ENCODE measurements at regions not wholly inside any gene's neighbourhood (a gene's known extent, or its start where the extent isn't known, plus 50 kb on each side); places are given as distances from the start of the nearest gene placed in this dataset.

DNA sequence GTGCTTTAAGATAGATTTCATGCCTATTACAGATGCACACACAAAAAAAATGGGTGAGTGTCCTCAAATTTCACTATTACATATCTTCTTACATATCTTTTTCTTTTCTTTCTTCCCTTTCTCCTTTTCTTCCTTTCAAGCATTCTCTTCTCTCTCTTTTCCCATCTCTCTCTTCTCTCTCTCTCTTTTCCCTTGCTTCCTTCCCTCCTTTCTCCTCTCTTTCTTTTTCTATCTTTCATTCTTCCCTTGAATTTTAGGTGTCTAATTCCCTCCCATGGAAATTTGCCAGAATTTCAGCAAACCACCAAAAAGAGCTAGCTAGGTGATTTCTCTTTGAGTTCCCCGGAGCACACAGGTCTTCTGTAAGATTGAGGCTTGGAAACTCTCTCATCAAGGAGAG is 395.3 kb upstream of the RUNX1 start:
- Mint-ChIP-seq H3K36me3 (ENCODE audit: low read depth, unreplicated experiment) (no peaks in the 10 kb centered on the region), H3K4me3 (ENCODE audit: unreplicated experiment) (no peak overlapping the region), H3K4me1 (ENCODE audit: unreplicated experiment) (no peaks in the 10 kb centered on the region)

DNA sequence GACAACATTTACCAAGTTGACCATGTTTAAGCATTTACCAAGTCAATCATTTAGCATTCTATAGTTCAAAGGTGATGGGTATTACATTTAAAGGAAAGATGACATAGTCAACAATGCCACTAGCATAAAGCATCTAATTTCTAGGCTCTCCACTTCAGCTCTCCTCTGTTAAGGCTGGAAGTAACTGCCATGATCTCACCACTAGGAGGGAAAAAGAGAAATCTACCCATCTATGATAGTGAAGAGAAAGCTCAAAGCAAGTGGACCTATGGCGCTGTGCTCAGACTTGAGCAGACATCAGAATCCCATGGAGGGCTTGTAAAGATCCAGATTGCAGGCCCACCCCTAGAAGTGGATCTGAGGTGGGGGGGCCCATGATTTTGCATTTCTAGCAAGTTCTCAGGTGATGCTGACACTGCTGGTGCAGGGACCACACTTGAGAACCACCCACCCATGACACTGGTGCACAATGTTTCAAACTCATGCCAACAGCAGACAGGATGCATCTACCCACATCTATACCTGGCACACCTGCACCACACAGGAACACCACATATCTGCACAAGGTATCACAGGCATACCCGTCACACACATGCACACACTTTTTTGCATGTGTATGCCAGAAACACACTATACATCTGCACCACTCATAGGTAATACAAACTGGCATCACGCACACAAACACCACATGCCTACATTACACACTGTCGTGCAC is 392.9 kb upstream of the RUNX1 start:
- TF ChIP-seq, protein P1, sequence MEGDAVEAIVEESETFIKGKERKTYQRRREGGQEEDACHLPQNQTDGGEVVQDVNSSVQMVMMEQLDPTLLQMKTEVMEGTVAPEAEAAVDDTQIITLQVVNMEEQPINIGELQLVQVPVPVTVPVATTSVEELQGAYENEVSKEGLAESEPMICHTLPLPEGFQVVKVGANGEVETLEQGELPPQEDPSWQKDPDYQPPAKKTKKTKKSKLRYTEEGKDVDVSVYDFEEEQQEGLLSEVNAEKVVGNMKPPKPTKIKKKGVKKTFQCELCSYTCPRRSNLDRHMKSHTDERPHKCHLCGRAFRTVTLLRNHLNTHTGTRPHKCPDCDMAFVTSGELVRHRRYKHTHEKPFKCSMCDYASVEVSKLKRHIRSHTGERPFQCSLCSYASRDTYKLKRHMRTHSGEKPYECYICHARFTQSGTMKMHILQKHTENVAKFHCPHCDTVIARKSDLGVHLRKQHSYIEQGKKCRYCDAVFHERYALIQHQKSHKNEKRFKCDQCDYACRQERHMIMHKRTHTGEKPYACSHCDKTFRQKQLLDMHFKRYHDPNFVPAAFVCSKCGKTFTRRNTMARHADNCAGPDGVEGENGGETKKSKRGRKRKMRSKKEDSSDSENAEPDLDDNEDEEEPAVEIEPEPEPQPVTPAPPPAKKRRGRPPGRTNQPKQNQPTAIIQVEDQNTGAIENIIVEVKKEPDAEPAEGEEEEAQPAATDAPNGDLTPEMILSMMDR (IDR thresholded peaks at IDR 0.05; ENCODE audit: unreplicated experiment) = no peak
- DNase-seq (ENCODE audit: low spot score) = no peak
- Mint-ChIP-seq H3K4me3 (ENCODE audit: unreplicated experiment) (no peak overlapping the region), H3K27ac (ENCODE audit: unreplicated experiment) (no peak overlapping the region), H3K4me1 (ENCODE audit: unreplicated experiment) (peaks cover 6% of the 10 kb centered on the region), H3K9me3 (ENCODE audit: unreplicated experiment) (no peaks in the 10 kb centered on the region), H3K36me3 (ENCODE audit: low read depth, unreplicated experiment) (no peaks in the 10 kb centered on the region), H3K27me3 (ENCODE audit: unreplicated experiment) (no peaks in the 10 kb centered on the region)

More for the DNA sequence above, 395.3 kb upstream of the RUNX1 start:
- Mint-ChIP-seq H3K9me3 (ENCODE audit: unreplicated experiment) (no peaks in the 10 kb centered on the region), H3K27me3 (ENCODE audit: unreplicated experiment) (no peaks in the 10 kb centered on the region), H3K27ac (ENCODE audit: unreplicated experiment) (no peak overlapping the region)
- TF ChIP-seq, protein P1 (IDR thresholded peaks at IDR 0.05; ENCODE audit: unreplicated experiment) = no peak
- DNase-seq (ENCODE audit: low spot score) = no peak

DNA sequence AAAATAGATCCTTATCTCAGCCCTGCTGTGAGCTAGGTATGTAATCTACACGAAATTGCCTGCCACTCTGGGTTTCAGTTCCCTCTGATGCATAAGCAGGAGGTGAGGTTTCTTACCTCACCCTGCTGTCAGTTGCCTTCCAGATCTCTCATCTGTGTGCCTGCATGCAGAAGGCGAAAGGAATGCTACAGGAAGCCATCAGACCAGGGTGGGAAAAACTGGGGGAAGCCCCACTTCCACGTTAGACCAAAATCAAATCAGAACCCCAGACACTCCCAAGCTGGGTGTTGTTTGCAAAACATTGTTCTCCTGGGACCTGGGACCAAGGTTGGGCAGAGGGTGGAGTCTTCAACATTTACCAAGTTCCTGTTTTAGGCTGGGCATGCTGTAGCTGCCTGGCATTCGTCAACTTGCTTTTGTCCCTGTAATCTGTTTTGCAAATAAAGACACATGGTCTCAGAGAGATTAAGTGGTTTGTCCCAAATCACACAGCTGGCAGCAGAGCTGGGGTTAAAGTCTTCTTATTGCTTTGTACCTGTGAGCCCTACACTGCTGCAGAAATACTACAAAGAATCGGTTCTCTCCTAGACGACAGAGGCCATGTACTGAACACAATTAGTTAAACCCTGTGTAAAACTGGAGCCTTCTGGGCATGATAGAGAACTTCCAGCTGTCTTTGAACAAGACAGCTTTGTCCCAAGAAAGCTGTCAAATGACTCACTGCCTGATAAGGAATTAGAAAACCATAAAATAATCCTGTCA is 389.7 kb upstream of the RUNX1 start:
- no peaks in the 10 kb centered on the region for H3K27me3 Mint-ChIP-seq (ENCODE audit: unreplicated experiment)
- H3K9me3 Mint-ChIP-seq (ENCODE audit: unreplicated experiment) = peaks cover 4% of the 10 kb centered on the region
- H3K27ac Mint-ChIP-seq (ENCODE audit: unreplicated experiment) = no peak overlapping the region
- no peaks in the 10 kb centered on the region for H3K36me3 Mint-ChIP-seq (ENCODE audit: low read depth, unreplicated experiment)
- TF ChIP-seq, protein P1 (IDR thresholded peaks at IDR 0.05; ENCODE audit: unreplicated experiment) = no peak
- no peak overlapping the region for H3K4me3 Mint-ChIP-seq (ENCODE audit: unreplicated experiment)
- no peak for DNase-seq (ENCODE audit: low spot score)
- peaks cover 6% of the 10 kb centered on the region for H3K4me1 Mint-ChIP-seq (ENCODE audit: unreplicated experiment)

DNA sequence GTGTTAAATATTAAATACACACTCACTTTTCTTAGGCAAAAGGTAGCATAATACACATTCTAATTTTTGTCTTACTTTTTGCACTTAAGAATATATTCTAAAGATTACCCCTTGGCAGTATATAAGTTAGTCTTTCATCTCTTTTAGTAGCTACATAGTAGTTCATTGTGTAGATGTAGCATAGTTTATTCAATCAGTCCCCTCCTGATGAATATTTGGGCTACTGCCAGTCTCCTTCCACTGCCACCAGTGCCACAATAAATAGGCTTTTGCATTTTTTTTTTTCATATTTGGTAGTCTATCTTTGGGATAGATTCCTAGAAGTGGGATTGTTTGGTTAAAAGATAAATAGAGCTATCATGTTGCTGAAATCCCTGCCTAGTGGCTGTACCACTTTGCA is 388.8 kb upstream of the RUNX1 start:
- no peak overlapping the region for H3K27ac Mint-ChIP-seq (ENCODE audit: unreplicated experiment)

More for the DNA sequence above, 388.8 kb upstream of the RUNX1 start:
- no peaks in the 10 kb centered on the region for H3K27me3 Mint-ChIP-seq (ENCODE audit: unreplicated experiment)
- no peaks in the 10 kb centered on the region for H3K36me3 Mint-ChIP-seq (ENCODE audit: low read depth, unreplicated experiment)
- peaks cover 6% of the 10 kb centered on the region for H3K9me3 Mint-ChIP-seq (ENCODE audit: unreplicated experiment)
- TF ChIP-seq, protein P1 (IDR thresholded peaks at IDR 0.05; ENCODE audit: unreplicated experiment) = no peak
- peaks cover 6% of the 10 kb centered on the region for H3K4me1 Mint-ChIP-seq (ENCODE audit: unreplicated experiment)
- no peak overlapping the region for H3K4me3 Mint-ChIP-seq (ENCODE audit: unreplicated experiment)
- no peak for DNase-seq (ENCODE audit: low spot score)

Data from endothelial cell (in vitro differentiated cells).